ELF-1 (cell line): ENCODE measurements at regions not wholly inside any gene's neighbourhood (a gene's known extent, or its start where the extent isn't known, plus 50 kb on each side); places are given as distances from the start of the nearest gene placed in this dataset.
A peak's percentile ranks its signal among the peaks of the same experiment; 100 is the strongest.
"Not testable (repeated sequence)": the region's sequence is repeated elsewhere in the genome, so short reads cannot be mapped to it uniquely, and the experiment has no call there.

Experiments used
- DNase-seq: peaks from one replicate; pipeline ENCODE4 v3.0.0-alpha.2; 2016; ENCODE audit warnings: low read depth, low spot score

DNA sequence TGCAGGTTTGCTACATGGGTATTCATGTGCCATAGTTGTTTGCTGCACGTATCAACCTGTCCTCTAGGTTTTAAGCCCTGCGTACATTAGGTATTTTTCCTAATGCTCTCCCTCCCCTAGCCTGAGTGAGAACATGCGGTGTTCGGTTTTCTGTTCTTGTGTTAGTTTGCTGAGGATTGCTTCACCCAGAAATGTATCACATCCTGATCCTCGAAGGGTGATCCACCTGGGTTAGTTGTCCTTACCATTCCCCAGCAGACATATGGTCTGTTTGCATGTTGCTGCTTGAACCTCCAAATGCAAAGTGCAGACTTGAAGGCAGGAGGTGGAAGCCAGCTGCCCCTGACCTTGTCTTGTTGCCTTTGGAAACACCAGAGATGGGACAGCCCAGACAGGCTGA, 161.5 kb upstream of the WDR1 start:
- DNase-seq = no peak

DNA sequence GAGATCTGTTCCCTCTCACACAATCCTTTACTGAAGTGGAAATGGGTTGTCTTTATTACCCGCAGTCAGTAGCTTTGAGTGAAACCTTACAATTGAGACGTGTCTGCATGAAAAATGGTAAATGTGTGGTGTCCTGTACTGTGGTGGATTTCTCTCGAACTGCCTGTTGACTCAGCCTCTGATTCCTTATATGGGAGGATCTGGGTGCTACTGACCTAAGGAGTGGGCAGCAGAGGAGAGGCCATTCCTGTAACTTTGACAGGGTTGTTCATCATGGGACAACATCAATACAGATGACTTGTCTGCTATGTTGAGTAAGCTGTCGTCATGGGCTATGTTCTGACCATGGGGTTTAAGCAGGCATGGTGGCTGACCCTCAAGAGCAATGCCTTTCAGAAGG, 159.6 kb upstream of the WDR1 start:
- no peak for DNase-seq

- no peak for DNase-seq
Measured at GRCh38 chr4:10275696-10276095, 159.1 kb upstream of the WDR1 start.

DNA sequence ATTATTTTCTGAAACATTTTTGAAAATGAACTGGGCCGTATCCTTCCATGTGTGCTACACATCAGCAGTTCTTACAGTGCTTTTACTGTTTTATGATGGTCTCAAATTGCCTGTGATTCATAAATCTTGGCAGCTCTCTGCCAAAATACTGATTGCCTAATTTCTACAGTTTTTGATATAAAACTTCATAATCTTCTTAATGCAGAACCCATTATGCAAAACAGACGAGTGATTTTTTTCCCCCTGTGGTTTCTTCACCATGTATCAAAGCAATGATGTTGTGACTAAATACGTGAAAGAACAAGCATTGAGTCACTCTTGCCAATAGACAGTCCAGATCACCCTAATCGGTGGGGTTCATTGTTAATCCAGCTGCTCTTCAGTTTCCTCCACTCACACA, 156.4 kb upstream of the WDR1 start:
- no peak for DNase-seq

DNA sequence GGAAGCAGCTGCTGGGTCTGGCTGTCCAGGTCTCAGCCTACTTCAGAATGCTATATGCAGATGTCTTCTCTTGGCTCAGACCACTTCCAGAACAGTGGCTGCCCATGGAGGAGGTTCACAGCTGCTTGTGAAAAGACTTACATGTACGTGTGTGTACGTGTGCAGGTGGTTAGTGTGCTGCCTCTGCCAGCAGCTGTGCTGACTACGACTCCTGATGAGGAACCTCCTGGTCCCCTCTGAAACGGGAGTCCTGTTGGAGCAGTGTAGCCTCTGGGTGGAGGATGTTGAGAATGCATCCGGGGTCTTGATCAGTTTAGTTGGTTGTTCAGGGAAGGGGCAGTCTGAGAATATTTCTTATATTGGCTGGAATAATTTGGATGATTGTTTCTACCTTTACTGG, 155.9 kb upstream of the WDR1 start:
- DNase-seq = no peak

DNA sequence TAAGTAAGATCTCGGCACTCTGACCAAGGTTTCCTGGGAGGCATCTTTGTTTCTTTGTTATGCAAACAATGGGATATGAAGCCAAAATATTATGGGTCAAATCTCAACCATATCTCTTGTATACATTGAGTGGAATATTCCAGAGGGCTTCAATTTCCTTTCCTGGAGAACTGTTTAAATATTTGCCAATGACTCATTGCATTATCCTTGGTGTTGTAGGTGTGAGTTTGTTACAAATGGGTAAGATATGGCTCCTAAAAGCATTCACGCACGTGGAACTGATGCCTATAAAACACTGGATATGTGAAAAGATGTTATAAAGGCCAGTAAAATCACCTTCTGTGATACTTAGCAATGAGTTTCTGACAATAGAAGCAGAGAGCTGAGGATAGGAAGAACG, 150.5 kb upstream of the WDR1 start:
- DNase-seq = no peak

- DNase-seq = peak; percentile 4
Measured at GRCh38 chr4:10260777-10261176, 144.2 kb upstream of the WDR1 start.

DNA sequence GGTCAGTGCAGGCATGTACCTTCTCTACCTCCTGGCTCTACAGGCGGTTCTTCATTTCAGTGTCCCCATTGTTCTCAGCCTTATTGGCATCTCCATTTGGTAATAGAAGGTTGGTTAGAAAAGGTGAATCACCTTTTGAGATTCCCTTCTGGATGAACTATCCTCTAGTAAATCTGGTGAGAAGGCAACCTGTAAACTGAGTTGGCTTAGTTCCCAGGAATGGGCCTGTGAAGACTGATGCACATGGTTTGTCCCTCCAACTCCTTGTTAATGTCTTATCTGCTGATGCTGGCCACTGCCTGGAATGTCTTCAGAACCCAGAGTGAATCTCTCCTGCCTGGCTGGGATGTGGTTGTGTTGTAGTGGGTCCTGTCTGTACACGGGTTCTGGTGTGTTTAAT, 143.4 kb upstream of the WDR1 start:
- DNase-seq = no peak

DNA sequence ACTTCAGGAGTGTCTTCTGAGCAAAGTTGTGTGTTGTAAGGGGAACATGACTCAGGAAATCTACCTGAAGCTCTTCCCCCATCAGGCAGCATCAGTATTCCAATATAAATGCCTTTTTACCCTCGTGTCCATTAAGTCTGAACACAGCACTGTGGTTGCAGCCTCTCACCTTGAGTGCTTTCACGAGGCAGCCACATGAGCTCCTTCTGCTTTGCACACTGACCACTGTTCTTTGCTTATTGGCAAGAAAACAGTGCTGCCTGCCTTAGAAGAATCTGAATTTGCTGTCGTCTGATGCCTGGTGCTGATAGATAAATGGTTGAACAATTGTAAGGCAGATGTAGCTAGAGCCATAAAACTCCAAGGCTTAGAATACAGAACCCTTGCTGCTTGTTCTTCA, 139.6 kb upstream of the WDR1 start:
- DNase-seq = no peak

GRCh38 chr4:10253765-10254164, 137.2 kb upstream of the WDR1 start:
- DNase-seq = no peak

DNA sequence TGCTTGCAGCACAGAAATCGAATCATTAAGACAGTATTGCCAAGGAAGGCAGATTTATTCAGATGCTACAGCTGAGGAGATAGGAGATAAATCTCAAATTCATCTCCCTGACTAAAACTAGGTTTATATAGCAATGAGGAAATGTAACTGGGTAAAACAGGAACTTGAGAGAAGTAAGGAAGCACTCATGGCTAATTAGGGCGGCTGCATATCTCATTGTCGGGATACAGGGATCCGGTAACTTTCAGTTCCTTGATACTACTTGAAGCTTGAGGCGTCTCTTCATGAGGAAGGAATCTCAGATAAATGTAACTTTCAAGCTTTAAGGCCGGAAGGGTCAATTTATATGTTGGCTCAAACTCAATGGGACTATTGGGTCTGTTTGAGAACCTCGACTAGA, 129.2 kb upstream of the WDR1 start:
- DNase-seq = no peak

GRCh38 chr4:10243856-10244255, 127.3 kb upstream of the WDR1 start:
- DNase-seq = no peak

DNA sequence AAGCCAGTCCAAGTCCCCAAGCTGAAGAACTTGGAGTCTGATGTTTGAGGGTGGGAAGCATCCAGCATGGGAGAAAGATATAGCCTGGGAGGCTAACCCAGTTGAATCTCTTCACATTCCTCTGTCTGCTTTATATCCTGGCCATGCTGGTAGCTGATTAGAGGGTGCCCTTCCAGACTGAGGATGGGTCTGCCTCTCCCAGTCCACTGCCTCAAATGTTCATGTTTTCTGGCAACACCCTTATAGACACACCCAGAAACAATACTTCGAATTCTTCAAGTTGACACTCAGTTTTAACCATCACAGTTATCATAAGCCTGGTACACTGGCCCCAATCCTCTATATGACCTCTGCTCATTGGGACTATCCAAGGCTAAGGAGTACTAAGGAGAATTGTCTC, 124.1 kb upstream of the WDR1 start:
- DNase-seq = no peak

- DNase-seq = no peak
Measured at GRCh38 chr4:10239982-10240654, 123.5 kb upstream of the WDR1 start.

DNA sequence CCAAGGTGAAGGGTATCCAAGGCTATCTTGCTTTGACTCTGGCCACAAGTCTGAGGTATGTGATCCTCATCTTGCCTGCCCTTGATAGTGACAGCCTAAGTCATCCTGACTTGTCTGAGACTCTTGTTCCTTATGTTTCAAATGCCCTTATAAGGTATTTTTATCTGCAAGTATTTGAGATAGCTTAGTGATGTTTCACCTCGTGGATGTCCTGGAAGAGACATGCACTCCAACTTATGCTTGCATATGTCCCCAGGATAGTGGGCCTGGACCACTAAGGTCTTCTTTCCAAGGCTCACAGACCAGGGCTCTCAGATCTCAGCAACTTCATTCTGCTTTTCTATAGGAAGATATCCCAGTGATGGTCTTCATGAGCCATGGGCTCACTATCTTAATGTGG, 120.5 kb upstream of the WDR1 start:
- DNase-seq = no peak

- no peak for DNase-seq
Measured at GRCh38 chr4:10232114-10232513, 115.5 kb upstream of the WDR1 start.

GRCh38 chr4:10226756-10227155, 110.2 kb upstream of the WDR1 start:
- DNase-seq = no peak

GRCh38 chr4:10225096-10225495, 108.5 kb upstream of the WDR1 start:
- DNase-seq = no peak

- no peak for DNase-seq
Measured at GRCh38 chr4:10223782-10224181, 107.2 kb upstream of the WDR1 start.

DNA sequence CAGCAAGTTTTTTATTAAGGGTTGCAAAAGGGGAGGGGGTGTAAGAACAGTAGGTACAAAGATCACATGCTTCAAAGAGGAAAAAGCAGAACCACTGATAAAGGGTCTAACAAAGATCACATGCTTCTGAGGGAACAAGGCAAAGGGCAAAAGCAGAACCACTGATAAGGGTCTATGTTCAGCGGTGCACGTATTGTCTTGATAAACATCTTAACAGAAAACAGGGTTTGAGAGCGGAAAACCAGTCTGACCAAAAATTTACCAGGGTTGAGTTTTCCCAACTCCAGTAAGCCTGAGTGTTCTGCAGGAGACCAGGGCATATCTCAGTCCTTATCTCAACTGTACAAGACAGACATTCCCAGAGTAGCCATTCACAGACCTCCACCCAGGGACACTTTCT, 96.9 kb upstream of the WDR1 start:
- not testable (repeated sequence) for DNase-seq

DNA sequence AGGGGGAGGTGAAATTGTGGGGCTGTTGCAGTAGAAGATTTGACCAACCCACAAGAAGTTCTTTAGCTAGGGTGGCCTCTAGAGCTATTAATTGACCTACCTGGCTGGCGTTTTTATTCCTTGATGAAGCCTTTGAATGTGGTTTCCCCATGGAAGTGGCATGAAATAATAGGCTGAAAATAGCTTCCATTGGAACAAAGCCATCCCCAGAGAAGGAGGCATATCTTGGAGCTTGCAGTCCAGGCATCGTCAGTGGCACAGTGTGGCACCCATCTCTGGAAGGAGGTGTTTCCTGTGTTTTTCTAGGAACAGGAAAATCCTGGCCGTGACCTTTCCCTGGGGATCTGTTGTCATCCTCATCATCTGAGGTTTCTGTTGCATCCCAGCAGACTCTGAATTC, 96.3 kb upstream of the WDR1 start:
- DNase-seq = no peak

GRCh38 chr4:10212400-10212799, 95.8 kb upstream of the WDR1 start:
- DNase-seq = no peak

DNA sequence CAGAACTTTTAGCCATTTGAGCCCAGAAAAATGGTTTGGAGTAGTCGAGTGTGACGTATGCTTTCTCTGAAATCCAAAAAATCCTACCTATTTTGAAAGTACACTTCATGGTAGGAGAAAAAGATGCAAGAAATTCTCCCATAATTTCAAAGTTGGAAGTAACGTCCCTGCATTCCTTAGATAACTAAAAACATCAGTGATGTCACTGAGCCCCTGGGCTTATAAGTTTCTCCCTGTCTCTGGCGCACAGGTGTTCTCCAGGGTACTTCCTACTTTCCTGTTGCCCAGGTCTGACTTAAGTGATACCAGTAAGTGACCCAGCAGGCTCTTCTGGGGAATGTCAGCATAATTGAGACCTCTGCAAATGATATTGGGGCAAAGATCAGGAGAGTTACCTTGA, 90.5 kb upstream of the WDR1 start:
- DNase-seq = no peak

DNA sequence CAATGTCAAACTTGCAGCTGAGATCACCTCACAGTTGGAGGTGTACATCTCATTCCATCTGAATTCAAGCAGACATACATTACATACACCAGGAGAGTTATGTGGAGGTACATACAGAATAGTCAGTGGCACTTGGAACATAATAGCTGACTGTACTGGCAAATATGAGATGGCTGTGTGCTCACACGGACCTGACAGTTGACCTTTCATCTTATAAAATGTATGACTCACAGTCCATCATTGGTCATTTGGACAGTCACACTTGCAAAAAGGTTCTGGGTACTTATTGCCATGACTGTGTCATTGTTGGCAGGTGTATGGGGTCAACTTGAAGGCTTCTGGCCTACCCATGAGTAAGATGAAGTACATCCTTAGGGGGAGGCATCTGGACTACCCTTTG, 88.6 kb upstream of the WDR1 start:
- DNase-seq = no peak
